ENCODE measurements at regions not wholly inside any gene's neighbourhood (a gene's known extent, or its start where the extent isn't known, plus 50 kb on each side); places are given as distances from the start of the nearest gene placed in this dataset.

DNA sequence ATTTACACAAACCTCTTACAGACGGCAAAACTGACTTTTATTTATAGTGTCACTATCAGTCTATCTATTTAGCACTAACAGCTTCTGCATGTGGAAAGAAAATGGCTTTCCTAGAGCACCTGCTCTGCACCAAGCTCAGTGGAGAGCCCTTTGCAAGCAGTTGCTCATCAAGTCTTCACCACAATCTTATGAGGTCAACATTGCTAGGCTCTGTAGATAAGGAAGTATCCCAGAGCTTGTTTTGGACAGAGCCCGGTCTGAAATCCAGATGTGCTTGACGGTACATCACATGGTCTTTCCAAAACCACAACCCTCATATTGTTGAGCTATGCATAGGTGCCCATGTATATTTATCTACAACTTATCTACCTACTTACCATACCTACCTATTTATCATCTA lies 572.7 kb upstream of the CDH5 start:
- Histone ChIP-seq H4K91ac (ENCODE audit: insufficient read depth, low read depth, low read length) (no peak overlapping the region), H3K79me1 (ENCODE audit: low read depth in 1 of 2, low read length in 2 of 2) (no peaks in the 10 kb centered on the region), H2BK5ac (ENCODE audit: low read depth, low read length, poor library complexity, severe bottlenecking) (no peak overlapping the region), H3K27ac (ENCODE audit: insufficient read depth, low read length) (no peak overlapping the region), H3K4me2 (ENCODE audit: low read depth, low read length) (no peak overlapping the region), H3K18ac (ENCODE audit: low read depth, low read length) (no peak overlapping the region), H3K27me3 (ENCODE audit: control insufficient read depth, insufficient read depth, low read length) (peaks cover 29% of the 10 kb centered on the region), H2BK20ac (ENCODE audit: low read depth, low read length) (no peak overlapping the region), H2AK9ac (replicated peaks; ENCODE audit: low read depth, low read length, poor library complexity) (no peak overlapping the region), H2AK5ac (ENCODE audit: low read depth, low read length) (no peak overlapping the region), H3K36me3 (ENCODE audit: control insufficient read depth, insufficient read depth, low read length) (no peaks in the 10 kb centered on the region), H3K23ac (ENCODE audit: low read depth, low read length) (no peak overlapping the region), H3K4me3 (ENCODE audit: insufficient read depth, low read depth, low read length) (no peak overlapping the region), H3K9me1 (ENCODE audit: insufficient read depth, low read length) (no peaks in the 10 kb centered on the region), H2BK120ac (ENCODE audit: low read depth, low read length) (no peak overlapping the region), H3K4ac (ENCODE audit: low read depth, low read length) (no peak overlapping the region), H4K20me1 (ENCODE audit: insufficient read depth, low read length) (no peaks in the 10 kb centered on the region), H3K14ac (replicated peaks; ENCODE audit: low read depth, low read length) (no peak overlapping the region), H4K5ac (ENCODE audit: low read depth, low read length) (no peak overlapping the region), H3K4me1 (ENCODE audit: control insufficient read depth, insufficient read depth, low read length) (no peaks in the 10 kb centered on the region; the same call in 1 of the 2 replicates), H2AFZ (replicated peaks; ENCODE audit: low read length, poor library complexity) (no peak overlapping the region), H3K56ac (ENCODE audit: extremely low read depth, insufficient read depth, low read length) (no peak overlapping the region), H4K8ac (ENCODE audit: low read depth in 2 of 2, low read length in 2 of 2) (no peak overlapping the region), H2BK15ac (ENCODE audit: low read depth, low read length) (no peak overlapping the region), H3K9me3 (ENCODE audit: control insufficient read depth, insufficient read depth, low read length) (no peaks in the 10 kb centered on the region), H3K9ac (ENCODE audit: low read depth, low read length) (no peak overlapping the region)
- TF ChIP-seq, protein P1, sequence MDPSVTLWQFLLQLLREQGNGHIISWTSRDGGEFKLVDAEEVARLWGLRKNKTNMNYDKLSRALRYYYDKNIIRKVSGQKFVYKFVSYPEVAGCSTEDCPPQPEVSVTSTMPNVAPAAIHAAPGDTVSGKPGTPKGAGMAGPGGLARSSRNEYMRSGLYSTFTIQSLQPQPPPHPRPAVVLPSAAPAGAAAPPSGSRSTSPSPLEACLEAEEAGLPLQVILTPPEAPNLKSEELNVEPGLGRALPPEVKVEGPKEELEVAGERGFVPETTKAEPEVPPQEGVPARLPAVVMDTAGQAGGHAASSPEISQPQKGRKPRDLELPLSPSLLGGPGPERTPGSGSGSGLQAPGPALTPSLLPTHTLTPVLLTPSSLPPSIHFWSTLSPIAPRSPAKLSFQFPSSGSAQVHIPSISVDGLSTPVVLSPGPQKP (IDR thresholded peaks at IDR 0.05; ENCODE audit: borderline replicate concordance, low read depth, low read length): no peak
- TF ChIP-seq NFE2L2 (IDR thresholded peaks at IDR 0.05; ENCODE audit: low read depth, low read length) (no peak), CHD1 (IDR thresholded peaks at IDR 0.05; ENCODE audit: low read depth, low read length) (no peak), FOS (IDR thresholded peaks at IDR 0.05; ENCODE audit: low read depth, low read length) (no peak), BHLHE40 (IDR thresholded peaks at IDR 0.05; ENCODE audit: low read depth, low read length) (no peak)
- TF ChIP-seq, protein P2, sequence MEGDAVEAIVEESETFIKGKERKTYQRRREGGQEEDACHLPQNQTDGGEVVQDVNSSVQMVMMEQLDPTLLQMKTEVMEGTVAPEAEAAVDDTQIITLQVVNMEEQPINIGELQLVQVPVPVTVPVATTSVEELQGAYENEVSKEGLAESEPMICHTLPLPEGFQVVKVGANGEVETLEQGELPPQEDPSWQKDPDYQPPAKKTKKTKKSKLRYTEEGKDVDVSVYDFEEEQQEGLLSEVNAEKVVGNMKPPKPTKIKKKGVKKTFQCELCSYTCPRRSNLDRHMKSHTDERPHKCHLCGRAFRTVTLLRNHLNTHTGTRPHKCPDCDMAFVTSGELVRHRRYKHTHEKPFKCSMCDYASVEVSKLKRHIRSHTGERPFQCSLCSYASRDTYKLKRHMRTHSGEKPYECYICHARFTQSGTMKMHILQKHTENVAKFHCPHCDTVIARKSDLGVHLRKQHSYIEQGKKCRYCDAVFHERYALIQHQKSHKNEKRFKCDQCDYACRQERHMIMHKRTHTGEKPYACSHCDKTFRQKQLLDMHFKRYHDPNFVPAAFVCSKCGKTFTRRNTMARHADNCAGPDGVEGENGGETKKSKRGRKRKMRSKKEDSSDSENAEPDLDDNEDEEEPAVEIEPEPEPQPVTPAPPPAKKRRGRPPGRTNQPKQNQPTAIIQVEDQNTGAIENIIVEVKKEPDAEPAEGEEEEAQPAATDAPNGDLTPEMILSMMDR (conservative IDR thresholded peaks at IDR 0.05; ENCODE audit: low read depth, low read length): no peak
- in situ Hi-C loops (cut with MboI; ENCODE audit: low sequenced_read_pairs): no loop called here
- intact Hi-C loops (cut with micrococcal nuclease): no loop called here
- no TSS peak for BruUV-seq (replicated peaks)
- DNase-seq (no peak), ATAC-seq (ENCODE audit: low read depth) (no peak)
- dilution Hi-C loops (cut with HindIII; ENCODE audit: low sequenced_read_pairs, unreplicated experiment): no loop called here
- no CpG with 5 or more reads among the region's 3 CpGs for WGBS, 2 experiments (ENCODE audit: extremely low coverage in 2 of 2, insufficient read length in 1 of 2)
- POLR2A ChIA-PET (ENCODE audit: unreplicated experiment): interaction anchor here (0.6 kb wide), 1 partner anchor 364 kb away, joined by 24 read pairs; no protein-coding TSS in a partner anchor
- CTCF ChIA-PET: no interaction called here
